Neural crest cell (in vitro differentiated cells): ENCODE measurements at regions not wholly inside any gene's neighbourhood (a gene's known extent, or its start where the extent isn't known, plus 50 kb on each side); places are given as distances from the start of the nearest gene placed in this dataset.
A peak's percentile ranks its signal among the peaks of the same experiment; 100 is the strongest.

Experiments
- DNase-seq: peaks from one replicate; pipeline ENCODE4 v3.0.0; 2021; ENCODE audit warnings: low read depth, mixed read lengths, low spot score
- H3K27ac Mint-ChIP-seq: one replicate; pipeline ENCODE4 v1.8.0; 2021; ENCODE audit warnings: mild to moderate bottlenecking, mixed read lengths; ENCODE audit not compliant: unreplicated experiment
- H3K27me3 Mint-ChIP-seq: 2 replicates; pipeline ENCODE4 v1.8.0; 2021; ENCODE audit warnings: low read depth, mild to moderate bottlenecking, mixed read lengths
- H3K36me3 Mint-ChIP-seq: 2 replicates; pipeline ENCODE4 v1.8.0; 2021; ENCODE audit warnings: low read depth, mild to moderate bottlenecking, mixed read lengths
- H3K4me1 Mint-ChIP-seq: 2 replicates; pipeline ENCODE4 v1.8.0; 2021; ENCODE audit warnings: mixed read lengths
- H3K4me3 Mint-ChIP-seq: one replicate; pipeline ENCODE4 v1.8.0; 2021; ENCODE audit warnings: mild to moderate bottlenecking, mixed read lengths
- H3K9me3 Mint-ChIP-seq: 2 replicates; pipeline ENCODE4 v1.8.0; 2021; ENCODE audit warnings: mixed read lengths
- CTCF ChIP-seq: fragments of 200-600 bp; sonication (generic); conservative IDR thresholded peaks from 2 replicates; pipeline ENCODE4 v1.5.0; 2021; ENCODE audit warnings: antibody characterized with exemption, mild to moderate bottlenecking

- no peak overlapping the region for H3K27ac Mint-ChIP-seq
- H3K9me3 Mint-ChIP-seq = no peaks in the 10 kb centered on the region
- H3K4me3 Mint-ChIP-seq = no peak overlapping the region
- H3K36me3 Mint-ChIP-seq = no peaks in the 10 kb centered on the region
- no peaks in the 10 kb centered on the region for H3K27me3 Mint-ChIP-seq
- no peak for DNase-seq
- peaks cover 5% of the 10 kb centered on the region for H3K4me1 Mint-ChIP-seq
- no peak for TF ChIP-seq CTCF
Observed at GRCh38 chr1:227391211-227391610, 72.9 kb upstream of the CDC42BPA start.

GRCh38 chr1:227390525-227390924 is 72.2 kb upstream of the CDC42BPA start:
- Mint-ChIP-seq H3K9me3 (peaks cover 2% of the 10 kb centered on the region), H3K4me1 (peaks cover 7% of the 10 kb centered on the region), H3K27ac (no peak overlapping the region), H3K36me3 (no peaks in the 10 kb centered on the region), H3K27me3 (no peaks in the 10 kb centered on the region), H3K4me3 (no peak overlapping the region)
- TF ChIP-seq CTCF = no peak
- DNase-seq = no peak

- peaks cover 4% of the 10 kb centered on the region for H3K36me3 Mint-ChIP-seq
- TF ChIP-seq CTCF = no peak
- H3K4me1 Mint-ChIP-seq = peaks cover 11% of the 10 kb centered on the region
- DNase-seq = no peak
- no peak overlapping the region for H3K27ac Mint-ChIP-seq
- H3K27me3 Mint-ChIP-seq = no peaks in the 10 kb centered on the region
- H3K9me3 Mint-ChIP-seq = peaks cover 9% of the 10 kb centered on the region
- no peak overlapping the region for H3K4me3 Mint-ChIP-seq
Observed at GRCh38 chr1:227388214-227389168, 70.2 kb upstream of the CDC42BPA start.

GRCh38 chr1:227379555-227379892 is 61.2 kb upstream of the CDC42BPA start:
- Mint-ChIP-seq H3K4me3 (no peak overlapping the region), H3K27me3 (no peaks in the 10 kb centered on the region), H3K36me3 (peaks cover 6% of the 10 kb centered on the region), H3K9me3 (peaks cover 5% of the 10 kb centered on the region), H3K27ac (no peak overlapping the region), H3K4me1 (peaks cover 50% of the 10 kb centered on the region)
- TF ChIP-seq CTCF = no peak
- no peak for DNase-seq

- H3K27ac Mint-ChIP-seq = peak overlapping the region; percentile 95
- peaks cover 5% of the 10 kb centered on the region for H3K9me3 Mint-ChIP-seq
- H3K36me3 Mint-ChIP-seq = peaks cover 5% of the 10 kb centered on the region
- no peaks in the 10 kb centered on the region for H3K27me3 Mint-ChIP-seq
- no peak for DNase-seq
- H3K4me1 Mint-ChIP-seq = peaks cover 50% of the 10 kb centered on the region
- no peak for TF ChIP-seq CTCF
- no peak overlapping the region for H3K4me3 Mint-ChIP-seq
Observed at GRCh38 chr1:227378871-227379554, 60.7 kb upstream of the CDC42BPA start.
